Neural progenitor cell (in vitro differentiated cells): ENCODE measurements at regions not wholly inside any gene's neighbourhood (a gene's known extent, or its start where the extent isn't known, plus 50 kb on each side); places are given as distances from the start of the nearest gene placed in this dataset.

Source experiments
- DNase-seq: peaks from one replicate; pipeline ENCODE4 v3.0.0-alpha.2; 2016; ENCODE audit warnings: low spot score
- H2AFZ ChIP-seq: fragments of 200-600 bp; sonication (generic); replicated peaks from 2 replicates; pipeline ENCODE4 v1.6.1; 2016; ENCODE audit warnings: antibody characterized with exemption
- H3F3A ChIP-seq: fragments of 200-600 bp; sonication (generic); 2 replicates; pipeline ENCODE4 v1.6.1; 2016; ENCODE audit warnings: antibody characterized with exemption, low read depth
- H3K27ac ChIP-seq: fragments of 200-600 bp; sonication (generic); 2 replicates; pipeline ENCODE4 v1.5.1; 2016; ENCODE audit warnings: mild to moderate bottlenecking
- H3K27me3 ChIP-seq: fragments of 200-600 bp; sonication (generic); 2 replicates; pipeline ENCODE4 v1.6.1; 2016; ENCODE audit warnings: mild to moderate bottlenecking, moderate library complexity
- H3K36me3 ChIP-seq: fragments of 200-600 bp; sonication (generic); 2 replicates; pipeline ENCODE4 v1.5.1; 2016
- H3K4me1 ChIP-seq: fragments of 200-600 bp; sonication (generic); 2 replicates; pipeline ENCODE4 v1.6.1; 2016; ENCODE audit warnings: mixed run types
- H3K4me2 ChIP-seq: fragments of 200-600 bp; sonication (generic); 2 replicates; pipeline ENCODE4 v1.6.1; 2016
- H3K4me3 ChIP-seq: fragments of 200-600 bp; sonication (generic); 2 replicates; pipeline ENCODE4 v1.5.1; 2016
- H3K79me2 ChIP-seq: fragments of 200-600 bp; sonication (generic); 2 replicates; pipeline ENCODE4 v1.6.1; 2016; ENCODE audit warnings: low read depth
- H3K9ac ChIP-seq: fragments of 200-600 bp; sonication (generic); 2 replicates; pipeline ENCODE4 v1.6.1; 2016
- H3K9me3 ChIP-seq: fragments of 200-600 bp; sonication (generic); 2 replicates; pipeline ENCODE4 v1.5.1; 2016; ENCODE audit warnings: low read depth
- H4K20me1 ChIP-seq: fragments of 200-600 bp; sonication (generic); 2 replicates; pipeline ENCODE4 v1.6.1; 2016; ENCODE audit warnings: low read depth
- H3K27ac Mint-ChIP-seq: 3 replicates; pipeline ENCODE4 v1.8.0; 2021; ENCODE audit warnings: mixed read lengths
- H3K27me3 Mint-ChIP-seq: 2 replicates; pipeline ENCODE4 v1.8.0; 2022; ENCODE audit warnings: low read depth, mild to moderate bottlenecking, inconsistent platforms, moderate library complexity, mixed read lengths; ENCODE audit not compliant: insufficient read depth
- H3K36me3 Mint-ChIP-seq: 3 replicates; pipeline ENCODE4 v1.8.0; 2021; ENCODE audit warnings: mixed read lengths
- H3K4me1 Mint-ChIP-seq: 3 replicates; pipeline ENCODE4 v1.8.0; 2021; ENCODE audit warnings: mixed read lengths
- H3K4me3 Mint-ChIP-seq: 3 replicates; pipeline ENCODE4 v1.8.0; 2021; ENCODE audit warnings: mild to moderate bottlenecking, moderate library complexity, mixed read lengths
- H3K9me3 Mint-ChIP-seq: 3 replicates; pipeline ENCODE4 v1.8.0; 2020; ENCODE audit warnings: mixed read lengths
- EZH2 ChIP-seq: fragments of 200-600 bp; sonication (generic); IDR thresholded peaks from 2 replicates; pipeline ENCODE4 v1.6.1; 2017; ENCODE audit warnings: antibody characterized with exemption, mild to moderate bottlenecking, moderate library complexity
- EZH2phosphoT487 ChIP-seq: fragments of 200-600 bp; sonication (generic); IDR thresholded peaks from 2 replicates; pipeline ENCODE4 v1.6.1; 2017; ENCODE audit warnings: antibody characterized with exemption
- TF ChIP-seq, protein P1 (sequence below): fragments of 200-600 bp; sonication (generic); IDR thresholded peaks from 2 replicates; pipeline ENCODE4 v1.5.1; 2017; ENCODE audit warnings: antibody characterized with exemption, mild to moderate bottlenecking

DNA sequence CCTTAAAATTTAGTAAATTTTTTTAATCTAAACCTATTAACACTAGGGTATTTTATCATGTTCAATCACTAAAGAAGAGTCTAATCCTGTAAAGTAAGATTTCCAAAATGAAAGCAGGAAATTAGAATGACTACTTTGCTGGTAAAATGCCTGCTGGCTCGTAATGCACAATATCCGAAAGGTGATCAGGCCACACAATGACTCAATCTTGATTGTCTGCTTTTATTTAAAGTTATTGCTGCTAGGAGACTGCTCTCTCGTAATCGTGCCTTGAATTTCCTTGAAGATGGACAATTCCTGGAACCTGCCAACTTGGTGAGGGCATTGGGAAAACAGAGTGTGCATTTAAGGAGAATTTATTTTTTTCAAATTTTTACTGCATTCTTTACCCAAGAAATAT, 1786.5 kb upstream of the RAG2 start:
- H3K27me3 Mint-ChIP-seq, result no peaks in the 10 kb centered on the region
- DNase-seq, result no peak
- H3K36me3 Mint-ChIP-seq, result no peaks in the 10 kb centered on the region
- no peaks in the 10 kb centered on the region for H3K27me3 ChIP-seq
- no peak overlapping the region for H3K4me3 ChIP-seq
- no peak overlapping the region for H3K4me3 Mint-ChIP-seq
- H3K36me3 ChIP-seq, result no peaks in the 10 kb centered on the region
- H3K27ac ChIP-seq, result no peak overlapping the region
- no peak overlapping the region for H3K9ac ChIP-seq
- H3F3A ChIP-seq, result no peaks in the 10 kb centered on the region
- H2AFZ ChIP-seq, result no peak overlapping the region
- H4K20me1 ChIP-seq, result no peaks in the 10 kb centered on the region
- no peak overlapping the region for H3K27ac Mint-ChIP-seq
- no peaks in the 10 kb centered on the region for H3K9me3 Mint-ChIP-seq
- TF ChIP-seq EZH2 (no peak), EZH2phosphoT487 (no peak)
- TF ChIP-seq, protein P1, sequence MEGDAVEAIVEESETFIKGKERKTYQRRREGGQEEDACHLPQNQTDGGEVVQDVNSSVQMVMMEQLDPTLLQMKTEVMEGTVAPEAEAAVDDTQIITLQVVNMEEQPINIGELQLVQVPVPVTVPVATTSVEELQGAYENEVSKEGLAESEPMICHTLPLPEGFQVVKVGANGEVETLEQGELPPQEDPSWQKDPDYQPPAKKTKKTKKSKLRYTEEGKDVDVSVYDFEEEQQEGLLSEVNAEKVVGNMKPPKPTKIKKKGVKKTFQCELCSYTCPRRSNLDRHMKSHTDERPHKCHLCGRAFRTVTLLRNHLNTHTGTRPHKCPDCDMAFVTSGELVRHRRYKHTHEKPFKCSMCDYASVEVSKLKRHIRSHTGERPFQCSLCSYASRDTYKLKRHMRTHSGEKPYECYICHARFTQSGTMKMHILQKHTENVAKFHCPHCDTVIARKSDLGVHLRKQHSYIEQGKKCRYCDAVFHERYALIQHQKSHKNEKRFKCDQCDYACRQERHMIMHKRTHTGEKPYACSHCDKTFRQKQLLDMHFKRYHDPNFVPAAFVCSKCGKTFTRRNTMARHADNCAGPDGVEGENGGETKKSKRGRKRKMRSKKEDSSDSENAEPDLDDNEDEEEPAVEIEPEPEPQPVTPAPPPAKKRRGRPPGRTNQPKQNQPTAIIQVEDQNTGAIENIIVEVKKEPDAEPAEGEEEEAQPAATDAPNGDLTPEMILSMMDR, result no peak
- H3K79me2 ChIP-seq, result no peaks in the 10 kb centered on the region
- H3K4me2 ChIP-seq, result no peak overlapping the region
- no peaks in the 10 kb centered on the region for H3K9me3 ChIP-seq
- H3K4me1 Mint-ChIP-seq, result peaks cover 2% of the 10 kb centered on the region
- H3K4me1 ChIP-seq, result no peaks in the 10 kb centered on the region

DNA sequence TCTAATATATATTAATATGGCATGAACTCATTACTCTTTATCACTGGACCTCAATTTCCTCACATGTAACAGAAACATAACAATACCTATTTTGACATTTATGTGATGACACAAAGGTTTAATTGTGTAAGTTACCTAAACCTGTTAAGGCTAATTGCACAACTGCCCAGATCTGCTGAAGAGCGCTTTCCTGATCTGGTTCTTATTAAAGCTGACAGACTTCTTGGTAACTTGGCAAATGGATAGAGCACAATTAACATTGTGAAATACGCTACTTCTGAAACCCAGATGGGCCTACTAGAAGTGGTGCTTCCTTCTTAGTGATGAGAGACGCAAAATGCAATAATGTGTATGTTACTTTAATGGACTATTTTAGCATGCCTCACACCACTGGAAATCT, 1767.2 kb upstream of the RAG2 start:
- no peaks in the 10 kb centered on the region for H3K27me3 ChIP-seq
- no peak overlapping the region for H3K4me3 ChIP-seq
- H3K79me2 ChIP-seq, result no peaks in the 10 kb centered on the region
- H3K4me1 ChIP-seq, result no peaks in the 10 kb centered on the region
- no peak overlapping the region for H3K27ac ChIP-seq
- Mint-ChIP-seq H3K27me3 (no peaks in the 10 kb centered on the region), H3K4me3 (no peak overlapping the region), H3K27ac (no peak overlapping the region), H3K9me3 (no peaks in the 10 kb centered on the region), H3K4me1 (no peaks in the 10 kb centered on the region), H3K36me3 (no peaks in the 10 kb centered on the region)
- H3K9ac ChIP-seq, result no peak overlapping the region
- TF ChIP-seq, protein P1, result no peak
- TF ChIP-seq EZH2, result no peak
- TF ChIP-seq EZH2phosphoT487, result no peak
- H4K20me1 ChIP-seq, result no peaks in the 10 kb centered on the region
- no peak for DNase-seq
- H3K9me3 ChIP-seq, result no peaks in the 10 kb centered on the region
- no peaks in the 10 kb centered on the region for H3K36me3 ChIP-seq
- no peaks in the 10 kb centered on the region for H3F3A ChIP-seq
- no peak overlapping the region for H2AFZ ChIP-seq
- H3K4me2 ChIP-seq, result no peak overlapping the region

DNA sequence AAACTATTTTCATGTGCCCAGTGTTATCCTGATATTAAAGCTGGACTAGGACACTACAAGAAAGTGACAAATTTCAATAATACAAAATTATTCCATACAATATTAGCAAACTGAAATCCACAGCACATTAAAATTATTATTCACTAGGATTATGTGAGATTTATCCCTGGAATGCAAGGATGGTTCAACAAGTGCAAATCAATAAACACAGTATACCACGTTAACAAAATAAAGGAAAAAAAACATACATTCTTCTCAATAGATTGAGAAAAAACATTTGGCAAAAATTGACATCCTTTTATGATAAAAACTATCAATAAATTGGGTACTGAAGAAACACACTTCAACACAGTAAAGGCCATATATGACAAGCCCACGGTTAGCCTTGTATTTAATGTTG, 1758.2 kb upstream of the RAG2 start:
- TF ChIP-seq EZH2 (no peak), EZH2phosphoT487 (no peak)
- TF ChIP-seq, protein P1, result no peak

More for the DNA sequence above, 1758.2 kb upstream of the RAG2 start:
- H3K9ac ChIP-seq, result no peak overlapping the region
- no peaks in the 10 kb centered on the region for H3F3A ChIP-seq
- H3K4me1 ChIP-seq, result no peaks in the 10 kb centered on the region
- no peak overlapping the region for H3K4me3 ChIP-seq
- no peaks in the 10 kb centered on the region for H3K36me3 Mint-ChIP-seq
- no peaks in the 10 kb centered on the region for H3K36me3 ChIP-seq
- H3K27ac Mint-ChIP-seq, result no peak overlapping the region
- no peaks in the 10 kb centered on the region for H3K27me3 Mint-ChIP-seq
- H2AFZ ChIP-seq, result no peak overlapping the region
- no peaks in the 10 kb centered on the region for H3K9me3 ChIP-seq
- H3K4me1 Mint-ChIP-seq, result no peaks in the 10 kb centered on the region
- H3K4me2 ChIP-seq, result no peak overlapping the region
- H3K79me2 ChIP-seq, result no peaks in the 10 kb centered on the region
- peaks cover 7% of the 10 kb centered on the region for H3K9me3 Mint-ChIP-seq
- H3K27ac ChIP-seq, result no peak overlapping the region
- H4K20me1 ChIP-seq, result no peaks in the 10 kb centered on the region
- no peak for DNase-seq
- no peak overlapping the region for H3K4me3 Mint-ChIP-seq
- H3K27me3 ChIP-seq, result no peaks in the 10 kb centered on the region
